ENCODE measurements at regions not wholly inside any gene's neighbourhood (a gene's known extent, or its start where the extent isn't known, plus 50 kb on each side); places are given as distances from the start of the nearest gene placed in this dataset.

- H3K4me3 ChIP-seq (ENCODE audit: control insufficient read depth, low read depth, low read length) = no peak overlapping the region
- TF ChIP-seq CTCF (IDR thresholded peaks at IDR 0.05; ENCODE audit: control insufficient read depth, insufficient read depth, low read depth, low read length, missing control alignments) = no peak
- no peak for DNase-seq (ENCODE audit: low read depth)
Observed at GRCh38 chr12:116427200-116427930, 131.8 kb upstream of the MAP1LC3B2 start.

GRCh38 chr12:116429826-116430360, 129.3 kb upstream of the MAP1LC3B2 start:
- TF ChIP-seq CTCF (IDR thresholded peaks at IDR 0.05; ENCODE audit: control insufficient read depth, insufficient read depth, low read depth, low read length, missing control alignments) = no peak
- DNase-seq (ENCODE audit: low read depth) = no peak
- H3K4me3 ChIP-seq (ENCODE audit: control insufficient read depth, low read depth, low read length) = no peak overlapping the region

GRCh38 chr12:116430911-116431565, 128.1 kb upstream of the MAP1LC3B2 start:
- no peak for DNase-seq (ENCODE audit: low read depth)
- TF ChIP-seq CTCF (IDR thresholded peaks at IDR 0.05; ENCODE audit: control insufficient read depth, insufficient read depth, low read depth, low read length, missing control alignments) = no peak
- H3K4me3 ChIP-seq (ENCODE audit: control insufficient read depth, low read depth, low read length) = no peak overlapping the region

GRCh38 chr12:116431677-116432300, 127.4 kb upstream of the MAP1LC3B2 start:
- no peak for TF ChIP-seq CTCF (IDR thresholded peaks at IDR 0.05; ENCODE audit: control insufficient read depth, insufficient read depth, low read depth, low read length, missing control alignments)
- DNase-seq (ENCODE audit: low read depth) = no peak
- no peak overlapping the region for H3K4me3 ChIP-seq (ENCODE audit: control insufficient read depth, low read depth, low read length)

- TF ChIP-seq CTCF (IDR thresholded peaks at IDR 0.05; ENCODE audit: control insufficient read depth, insufficient read depth, low read depth, low read length, missing control alignments) = no peak
- DNase-seq (ENCODE audit: low read depth) = no peak
- no peak overlapping the region for H3K4me3 ChIP-seq (ENCODE audit: control insufficient read depth, low read depth, low read length)
Observed at GRCh38 chr12:116432314-116432750, 126.8 kb upstream of the MAP1LC3B2 start.

GRCh38 chr12:116433249-116433648, 125.9 kb upstream of the MAP1LC3B2 start:
- no peak overlapping the region for H3K4me3 ChIP-seq (ENCODE audit: control insufficient read depth, low read depth, low read length)
- no peak for DNase-seq (ENCODE audit: low read depth)
- TF ChIP-seq CTCF (IDR thresholded peaks at IDR 0.05; ENCODE audit: control insufficient read depth, insufficient read depth, low read depth, low read length, missing control alignments) = no peak

Data from AG09309 (cell line).